NCI-H1092 treated with DMSO at 0.1 percent for 48 hours (cell line): ENCODE measurements at regions not wholly inside any gene's neighbourhood (a gene's known extent, or its start where the extent isn't known, plus 50 kb on each side); places are given as distances from the start of the nearest gene placed in this dataset.

Source experiments
- DNase-seq: peaks from one replicate; lab custom pipeline; 2025; lab: John Stamatoyannopoulos, UW

- no peak for DNase-seq
Observed at GRCh38 chr18:42185486-42185885, 230.5 kb downstream of the PIK3C3 start.

GRCh38 chr18:42187611-42188380 lies 232.8 kb downstream of the PIK3C3 start:
- DNase-seq: no peak

GRCh38 chr18:42190643-42191042 lies 235.6 kb downstream of the PIK3C3 start:
- no peak for DNase-seq

GRCh38 chr18:42192251-42193248 lies 237.5 kb downstream of the PIK3C3 start:
- no peak for DNase-seq

GRCh38 chr18:42196651-42197050 lies 241.6 kb downstream of the PIK3C3 start:
- no peak for DNase-seq

- DNase-seq: no peak
Observed at GRCh38 chr18:42201137-42201536, 246.1 kb downstream of the PIK3C3 start.

GRCh38 chr18:42211201-42211600 lies 256.2 kb downstream of the PIK3C3 start:
- DNase-seq: no peak

GRCh38 chr18:42222557-42222956 lies 267.5 kb downstream of the PIK3C3 start:
- no peak for DNase-seq

GRCh38 chr18:42228581-42228980 lies 273.5 kb downstream of the PIK3C3 start:
- DNase-seq: no peak

- no peak for DNase-seq
Observed at GRCh38 chr18:42229211-42230210, 274.5 kb downstream of the PIK3C3 start.

- no peak for DNase-seq
Observed at GRCh38 chr18:42230636-42231035, 275.6 kb downstream of the PIK3C3 start.

GRCh38 chr18:42231284-42231683 lies 276.2 kb downstream of the PIK3C3 start:
- no peak for DNase-seq

- no peak for DNase-seq
Observed at GRCh38 chr18:42231796-42232195, 276.8 kb downstream of the PIK3C3 start.

GRCh38 chr18:42233908-42234307 lies 278.9 kb downstream of the PIK3C3 start:
- no peak for DNase-seq

- DNase-seq: no peak
Observed at GRCh38 chr18:42242758-42243157, 287.7 kb downstream of the PIK3C3 start.

GRCh38 chr18:42245137-42245536 lies 290.1 kb downstream of the PIK3C3 start:
- no peak for DNase-seq

GRCh38 chr18:42255908-42256765 lies 301.1 kb downstream of the PIK3C3 start:
- no peak for DNase-seq

- DNase-seq: no peak
Observed at GRCh38 chr18:42258301-42258965, 303.4 kb downstream of the PIK3C3 start.

- no peak for DNase-seq
Observed at GRCh38 chr18:42261731-42262130, 306.7 kb downstream of the PIK3C3 start.

- DNase-seq: no peak
Observed at GRCh38 chr18:42264497-42264896, 309.5 kb downstream of the PIK3C3 start.
